HepG2 (cell line): ENCODE measurements at regions not wholly inside any gene's neighbourhood (a gene's known extent, or its start where the extent isn't known, plus 50 kb on each side); places are given as distances from the start of the nearest gene placed in this dataset.

ENCODE experiments used
- ATAC-seq: fragments of 200-7000 bp; cut with Tn5 transposase; 3 replicates; pipeline ENCODE4 v1.9.1; 2020; ENCODE audit warnings: mild to moderate bottlenecking, moderate library complexity
- BruUV-seq: library from RNA; stranded (reverse); fragments of 400-500 nt; replicated peaks from 2 replicates; lab custom pipeline; 2021; lab: Mats Ljungman, UMichigan
- CTCF ChIA-PET: fragments of 300-600 bp; formaldehyde crosslinking; extraction: SDS; loops from one replicate; lab custom pipeline; 2021; ENCODE audit warnings: low total read pairs, inconsistent platforms, low intra/inter-chr PET ratio; lab: Yijun Ruan, JAX
- POLR2A ChIA-PET: fragments of 350-600 bp; sonication (Branson Sonifier 250); formaldehyde crosslinking; loops from one replicate; lab custom pipeline; 2020; ENCODE audit warnings: antibody characterized with exemption, inconsistent platforms; lab: Yijun Ruan, JAX
- DNase-seq: peaks from one replicate; pipeline ENCODE4 v3.0.0-alpha.2; 2015; ENCODE audit warnings: low spot score
- FAIRE-seq: peaks from 3 replicates; lab custom pipeline; 2011; peaks lifted over from hg19 to GRCh38; lab: Jason Lieb, UNC
- H2AFZ ChIP-seq: one replicate; pipeline ENCODE4 v1.6.1; 2011; ENCODE audit warnings: low read length, inconsistent platforms
- H3K27ac ChIP-seq: fragments of 300-600 bp; 3 replicates; pipeline ENCODE4 v1.8.0; 2011; ENCODE audit warnings: mixed run types, mild to moderate bottlenecking, mixed read lengths, low read length, inconsistent platforms; ENCODE audit not compliant: insufficient read depth; ENCODE audit errors: extremely low read length
- H3K27me3 ChIP-seq, 2 experiments: fragments of 200-600 bp in 1 of 2; 2 replicates in 1 of 2; 3 replicates in 1 of 2; pipeline versions ENCODE4 v1.6.0 to v1.8.0; 2011; ENCODE audit warnings: low read length in 2 of 2, mild to moderate bottlenecking in 2 of 2, moderate library complexity in 2 of 2, inconsistent platforms in 1 of 2; ENCODE audit not compliant: insufficient read depth in 2 of 2, control insufficient read depth in 1 of 2
- H3K36me3 ChIP-seq, 2 experiments: fragments of 200-600 bp in 1 of 2; replicated peaks in 1 of 2; 2 replicates in 1 of 2; 3 replicates in 1 of 2; pipeline versions ENCODE4 v1.5.1 to v1.8.0; 2011; ENCODE audit warnings: low read length in 2 of 2, inconsistent platforms in 1 of 2; ENCODE audit not compliant: insufficient read depth in 2 of 2, control insufficient read depth in 1 of 2
- H3K4me1 ChIP-seq: 2 replicates; pipeline ENCODE4 v1.5.1; 2012; ENCODE audit warnings: low read length, inconsistent platforms; ENCODE audit not compliant: insufficient read depth
- H3K4me2 ChIP-seq: 2 replicates; pipeline ENCODE4 v1.6.0; 2011; ENCODE audit warnings: low read depth, low read length, inconsistent platforms
- H3K4me3 ChIP-seq, 3 experiments: fragments of 200-600 bp in 1 of 3; sonication (generic), shearing (Covaris generic) in 1 of 3; replicated peaks in 1 of 3; 2 replicates each; pipeline ENCODE4 v1.5.1; 2011 to 2016; ENCODE audit warnings: low read length in 3 of 3, inconsistent platforms in 2 of 3, low read depth in 2 of 3, mild to moderate bottlenecking in 2 of 3, control low read depth in 1 of 3, mixed read lengths in 1 of 3; ENCODE audit not compliant: insufficient read depth in 1 of 3
- H3K79me2 ChIP-seq: one replicate; pipeline ENCODE4 v1.6.1; 2011; ENCODE audit warnings: low read length, inconsistent platforms; ENCODE audit not compliant: insufficient read depth
- H3K9ac ChIP-seq: 2 replicates; pipeline ENCODE4 v1.6.0; 2011; ENCODE audit warnings: mild to moderate bottlenecking, low read depth, low read length, inconsistent platforms; ENCODE audit not compliant: insufficient read depth
- H3K9me3 ChIP-seq: 2 replicates; pipeline ENCODE4 v1.5.1; 2012; ENCODE audit warnings: mild to moderate bottlenecking, low read length
- H4K20me1 ChIP-seq: 2 replicates; pipeline ENCODE4 v1.6.0; 2011; ENCODE audit warnings: inconsistent platforms, mild to moderate bottlenecking, low read length, moderate library complexity; ENCODE audit not compliant: insufficient read depth
- ARNT ChIP-seq: fragments of 450-650 bp; IDR thresholded peaks from 2 replicates; pipeline ENCODE4 v1.6.1; 2017
- E2F1 ChIP-seq: sonication (generic); formaldehyde crosslinking; IDR thresholded peaks from 2 replicates; pipeline ENCODE4 v1.5.0; 2020; ENCODE audit warnings: missing genetic modification reagents
- KAT2B ChIP-seq: fragments of 150-350 bp; IDR thresholded peaks from 2 replicates; pipeline ENCODE4 v1.6.1; 2014; ENCODE audit warnings: low read depth, low read length, borderline replicate concordance
- KLF9 ChIP-seq: IDR thresholded peaks from 2 replicates; pipeline ENCODE4 v1.6.1; 2016; ENCODE audit warnings: low read depth
- PCBP1 ChIP-seq: fragments of 200-400 bp; formaldehyde crosslinking; IDR thresholded peaks from 2 replicates; pipeline ENCODE4 v1.6.1; 2017; ENCODE audit warnings: mild to moderate bottlenecking, low read depth, low read length, borderline replicate concordance
- PHF5A ChIP-seq: IDR thresholded peaks from one replicate; pipeline ENCODE4 v1.6.1; 2018; ENCODE audit warnings: low read depth, missing genetic modification reagents; ENCODE audit not compliant: unreplicated experiment
- PREB ChIP-seq: sonication (generic); formaldehyde crosslinking; IDR thresholded peaks from 2 replicates; pipeline ENCODE4 v1.4.0; 2020; ENCODE audit warnings: missing genetic modification reagents
- SIX4 ChIP-seq: sonication (generic); formaldehyde crosslinking; IDR thresholded peaks from 2 replicates; pipeline ENCODE4 v1.4.0; 2020; ENCODE audit warnings: missing genetic modification reagents
- WIZ ChIP-seq: sonication (generic); formaldehyde crosslinking; IDR thresholded peaks from 2 replicates; pipeline ENCODE4 v1.5.1; 2020; ENCODE audit warnings: mild to moderate bottlenecking, missing genetic modification reagents
- YY1 ChIP-seq: IDR thresholded peaks from 2 replicates; pipeline ENCODE4 v1.6.1; 2011; ENCODE audit warnings: low read length, low read depth, moderate library complexity, mild to moderate bottlenecking; ENCODE audit not compliant: insufficient read depth, insufficient replicate concordance
- ZEB1 ChIP-seq: IDR thresholded peaks from 2 replicates; pipeline ENCODE4 v1.6.1; 2012; ENCODE audit warnings: mild to moderate bottlenecking, low read depth, inconsistent platforms; ENCODE audit not compliant: insufficient replicate concordance
- ZNF230 ChIP-seq: sonication (generic); formaldehyde crosslinking; IDR thresholded peaks from 2 replicates; pipeline ENCODE4 v1.4.0; 2020; ENCODE audit warnings: mild to moderate bottlenecking, missing genetic modification reagents
- ZNF614 ChIP-seq: IDR thresholded peaks from 2 replicates; pipeline ENCODE4 v1.6.1; 2018; ENCODE audit warnings: missing biosample characterization, missing genetic modification reagents, inconsistent platforms, borderline replicate concordance
- ZNF839 ChIP-seq: sonication (generic); formaldehyde crosslinking; IDR thresholded peaks from 2 replicates; pipeline ENCODE4 v1.4.0; 2020; ENCODE audit warnings: missing genetic modification reagents, mild to moderate bottlenecking, borderline replicate concordance
- WGBS: methylation state at CpG from one replicate; pipeline ENCODE4 v1.1.6; 2017; ENCODE audit warnings: low lambda C conversion rate; 5-methylcytosine and 5-hydroxymethylcytosine counted together
- in situ Hi-C: cut with HindIII; loops from 2 replicates; pipeline ENCODE4 v1.10.0; 2017; ENCODE audit warnings: low pct_unique_long_range_greater_than_20kb; ENCODE audit not compliant: extremely low pct_ligation_motif_present
- intact Hi-C: fragments of 100-400 bp; cut with micrococcal nuclease; formaldehyde crosslinking; loops from one replicate; pipeline ENCODE4 v1.10.0; 2022; ENCODE audit not compliant: unreplicated experiment

DNA sequence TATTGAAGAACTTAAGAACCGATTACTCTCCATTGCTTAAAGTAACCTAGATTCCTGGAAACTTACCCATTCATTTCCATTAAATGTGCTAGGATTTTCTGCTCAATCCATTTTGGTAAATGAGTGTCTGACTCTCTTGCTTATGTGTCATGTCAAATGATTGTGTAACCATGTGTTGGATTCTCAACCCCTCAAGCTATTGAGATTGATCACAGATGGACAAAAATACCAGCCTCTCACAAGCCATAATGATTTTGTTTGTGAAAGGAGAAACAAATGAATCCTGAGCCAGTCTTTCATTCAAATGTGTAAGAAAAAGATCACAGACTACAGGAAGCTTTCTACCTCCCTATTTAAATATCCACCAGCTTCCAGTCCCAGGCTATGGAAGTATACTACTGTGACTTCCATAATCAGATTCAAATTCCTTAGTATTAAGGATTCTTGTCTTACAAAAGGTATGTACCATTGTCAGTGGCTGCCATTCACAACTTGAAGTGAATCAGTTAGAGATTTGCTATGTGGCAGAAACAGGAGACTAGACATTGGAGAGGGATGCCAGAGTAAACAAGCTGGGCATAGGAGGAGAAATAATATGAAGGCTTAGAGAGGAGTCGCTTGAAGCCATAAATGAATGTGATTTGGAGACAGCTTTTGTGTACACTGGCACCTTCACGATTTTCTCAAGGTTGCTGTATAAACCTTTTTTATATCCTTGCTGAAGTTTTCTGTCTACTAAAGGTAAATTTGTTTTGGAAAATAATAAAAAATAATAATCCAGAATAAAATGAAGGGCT lies 498.5 kb upstream of the SETBP1 start:
- ChIA-PET CTCF (no interaction called here), POLR2A (no interaction called here)
- Histone ChIP-seq H3K4me1 (no peaks in the 10 kb centered on the region), H3K79me2 (no peaks in the 10 kb centered on the region), H4K20me1 (no peaks in the 10 kb centered on the region), H3K9me3 (peaks cover 10% of the 10 kb centered on the region; the same call in 1 of the 2 replicates), H3K27me3 (no peaks in the 10 kb centered on the region), H3K9ac (no peak overlapping the region), H3K36me3 (no peaks in the 10 kb centered on the region), H2AFZ (no peak overlapping the region), H3K4me2 (no peak overlapping the region), H3K27ac (no peak overlapping the region), H3K4me3 (no peak overlapping the region)
- ATAC-seq (no peak), FAIRE-seq (no peak), DNase-seq (no peak)
- BruUV-seq: no TSS peak
- TF ChIP-seq PHF5A: no peak
- no peak for TF ChIP-seq ZEB1
- TF ChIP-seq PREB: no peak
- no peak for TF ChIP-seq PCBP1
- no peak for TF ChIP-seq KLF9 (CRISPR knock-in tag)
- TF ChIP-seq ZNF614: no peak
- no peak for TF ChIP-seq KAT2B
- no peak for TF ChIP-seq ZNF230 (CRISPR knock-in tag)
- no peak for TF ChIP-seq SIX4
- TF ChIP-seq WIZ (CRISPR knock-in tag): no peak
- TF ChIP-seq E2F1 (CRISPR knock-in tag): no peak
- TF ChIP-seq ARNT: no peak
- no peak for TF ChIP-seq YY1
- no peak for TF ChIP-seq ZNF839 (CRISPR knock-in tag)
- 0% methylated on average over 3 of the region's 3 CpGs for WGBS
- in situ Hi-C loops: no loop called here
- intact Hi-C loops: no loop called here
